Epidermal melanocyte (primary cell): ENCODE measurements at regions not wholly inside any gene's neighbourhood (a gene's known extent, or its start where the extent isn't known, plus 50 kb on each side); places are given as distances from the start of the nearest gene placed in this dataset.
"Not testable (repeated sequence)": the region's sequence is repeated elsewhere in the genome, so short reads cannot be mapped to it uniquely, and the experiment has no call there.

Experiments used
- DNase-seq: peaks from one replicate; pipeline ENCODE4 v3.0.0; 2011; ENCODE audit warnings: low spot score; ENCODE audit not compliant: insufficient read length

- no peak for DNase-seq
These were observed 471.0 kb downstream of the ZPLD1 start for GRCh38 chr3:102905811-102906210.

GRCh38 chr3:102906818-102907217 is 472.0 kb downstream of the ZPLD1 start:
- no peak for DNase-seq

DNA sequence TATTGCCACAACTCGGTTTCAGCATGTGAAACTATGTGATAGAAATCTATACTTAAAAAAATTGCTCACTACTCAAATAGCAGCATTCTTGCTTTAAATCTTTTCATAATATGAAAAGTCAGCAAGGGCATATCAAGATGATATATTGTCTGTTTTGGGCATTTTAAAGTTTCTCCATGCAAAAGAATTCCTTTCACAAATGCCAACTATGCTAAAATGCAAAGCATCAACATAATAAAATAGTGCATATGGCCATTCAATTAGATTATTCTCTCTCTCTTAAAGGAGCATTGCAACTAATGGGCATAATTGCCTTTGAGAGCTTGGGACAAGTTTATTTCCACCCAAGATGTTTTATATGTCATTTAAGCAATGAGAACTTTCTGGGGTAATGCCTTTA is 475.1 kb downstream of the ZPLD1 start:
- DNase-seq, result no peak

GRCh38 chr3:102916532-102916931 is 481.7 kb downstream of the ZPLD1 start:
- no peak for DNase-seq

DNA sequence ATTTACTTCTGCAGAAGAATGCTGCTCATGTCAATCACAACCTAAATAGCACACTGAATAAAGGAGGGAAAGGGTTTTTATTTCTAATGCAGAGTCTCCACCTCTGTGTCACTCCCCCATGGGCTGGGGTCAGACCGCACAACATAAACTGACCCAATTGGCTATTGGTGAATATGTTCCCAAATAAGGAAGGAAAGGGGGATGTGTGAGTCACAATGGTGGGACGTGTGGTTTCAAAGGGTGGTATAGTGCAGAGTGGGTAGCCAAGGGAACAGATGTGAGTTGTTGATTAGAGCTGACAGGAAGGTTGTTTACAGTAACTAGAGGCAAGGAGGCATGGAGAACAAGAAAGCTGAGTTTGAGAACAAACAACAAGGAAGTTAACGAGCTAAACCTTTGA is 491.8 kb downstream of the ZPLD1 start:
- DNase-seq, result no peak

- DNase-seq, result no peak
These were observed 498.6 kb downstream of the ZPLD1 start for GRCh38 chr3:102933377-102933776.

- DNase-seq, result no peak
These were observed 501.8 kb downstream of the ZPLD1 start for GRCh38 chr3:102936511-102937045.

DNA sequence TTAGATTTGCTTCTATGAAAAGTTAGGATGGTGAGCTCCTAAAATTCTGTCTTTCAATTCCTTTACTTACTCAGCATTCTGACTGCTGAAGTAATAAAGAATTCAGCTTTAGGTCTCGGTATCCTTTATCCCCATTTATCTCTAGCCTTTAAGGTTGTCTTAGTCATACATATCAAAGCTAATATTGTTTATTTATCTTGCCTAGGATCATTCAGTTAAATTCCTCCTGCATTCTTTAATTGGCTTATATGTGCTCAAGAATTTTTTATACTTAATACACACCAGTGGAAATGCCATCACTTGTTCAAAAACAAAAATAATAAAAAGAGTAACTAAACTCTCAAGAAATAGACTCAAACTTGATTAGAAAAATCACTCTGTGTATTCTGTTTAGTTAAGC is 507.0 kb downstream of the ZPLD1 start:
- DNase-seq, result no peak

DNA sequence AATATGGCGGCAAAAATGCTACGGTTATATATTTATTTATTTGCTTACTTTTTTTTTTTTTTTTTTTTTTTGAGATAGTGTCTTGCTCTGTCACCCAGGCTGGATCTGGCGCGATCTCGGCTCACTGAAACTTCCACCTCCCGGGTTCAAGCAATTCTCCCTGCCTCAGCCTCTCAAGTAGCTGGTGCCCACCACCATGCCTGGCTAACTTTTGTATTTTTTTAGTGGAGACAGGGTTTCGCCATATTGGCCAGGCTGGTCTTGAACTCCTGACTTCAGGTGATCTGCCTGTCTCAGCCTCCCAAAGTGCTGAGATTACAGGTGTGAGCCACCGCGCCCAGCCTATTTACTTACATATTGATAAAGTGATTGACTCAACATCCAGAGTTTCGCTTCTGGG is 511.6 kb downstream of the ZPLD1 start:
- not testable (repeated sequence) for DNase-seq

DNA sequence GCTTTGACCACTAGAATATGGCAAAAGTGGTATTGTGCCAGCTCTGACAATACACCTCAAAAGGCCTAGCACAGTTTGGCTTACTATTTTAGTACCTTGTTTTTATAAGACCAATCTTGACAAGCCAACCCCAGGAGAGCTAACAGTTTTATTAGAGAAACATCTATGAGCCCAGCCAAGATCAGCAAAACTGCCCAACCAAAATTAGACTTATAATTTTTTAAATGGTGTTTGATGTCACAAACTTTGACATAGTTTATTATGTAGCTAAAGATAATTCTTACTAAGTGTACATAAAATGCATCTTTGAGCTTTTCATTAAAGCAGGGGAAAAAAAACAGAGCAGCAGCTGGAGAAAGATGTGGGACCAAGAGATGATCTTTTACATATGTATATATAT is 537.5 kb downstream of the ZPLD1 start:
- DNase-seq, result no peak

- DNase-seq, result no peak
These were observed 539.5 kb downstream of the ZPLD1 start for GRCh38 chr3:102974333-102974732.

DNA sequence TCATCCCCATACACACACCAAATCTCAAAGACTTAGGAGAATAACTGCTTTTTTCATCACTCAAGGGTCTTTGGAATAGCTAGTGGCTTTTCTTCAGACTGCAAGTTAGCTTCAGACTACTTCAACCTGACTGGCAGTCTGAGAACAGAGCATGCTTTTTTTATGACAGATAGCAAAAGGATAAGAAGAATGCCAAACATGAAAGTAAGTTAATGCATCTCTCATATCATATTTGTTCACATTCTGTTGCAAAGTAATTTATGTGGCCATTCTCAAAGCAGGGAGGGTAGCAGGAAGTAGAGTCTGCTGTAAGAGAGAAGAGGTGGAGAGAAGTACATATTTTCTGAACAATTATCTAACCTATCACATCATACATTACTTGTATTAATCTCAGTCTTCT is 544.4 kb downstream of the ZPLD1 start:
- no peak for DNase-seq

DNA sequence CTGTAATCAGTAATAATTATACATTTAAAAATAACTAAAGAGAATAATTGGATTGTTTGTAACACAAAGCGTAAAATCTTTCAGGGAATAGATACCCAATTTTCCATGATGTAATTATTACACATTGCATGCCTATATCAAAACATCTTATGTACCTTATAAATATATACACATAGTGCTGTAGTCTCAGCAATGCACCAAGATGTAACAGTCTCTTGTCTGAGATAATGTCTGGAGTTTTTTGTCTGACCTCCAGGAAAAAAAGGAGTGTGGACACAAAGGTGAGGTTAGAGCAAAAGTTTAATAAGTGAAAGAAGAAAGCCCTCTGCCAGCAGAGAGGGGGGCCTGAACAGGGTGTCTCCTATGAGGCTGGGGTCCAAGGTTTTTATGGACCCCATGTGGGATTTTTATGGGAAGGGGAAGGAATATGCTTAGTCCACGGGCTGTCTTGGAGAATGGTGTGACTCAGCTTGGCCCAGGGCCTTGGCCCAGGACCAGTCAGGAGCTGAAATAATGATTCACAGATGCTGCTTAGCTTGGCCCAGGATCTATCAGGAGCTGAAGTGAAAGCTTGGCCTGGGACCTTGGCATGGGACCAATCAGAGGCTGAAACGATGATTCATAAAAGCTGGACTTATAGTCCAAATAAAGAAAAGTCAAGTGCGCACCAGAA is 545.0 kb downstream of the ZPLD1 start:
- peak; percentile 20 for DNase-seq

GRCh38 chr3:102980355-102980696 is 545.5 kb downstream of the ZPLD1 start:
- DNase-seq, result no peak

DNA sequence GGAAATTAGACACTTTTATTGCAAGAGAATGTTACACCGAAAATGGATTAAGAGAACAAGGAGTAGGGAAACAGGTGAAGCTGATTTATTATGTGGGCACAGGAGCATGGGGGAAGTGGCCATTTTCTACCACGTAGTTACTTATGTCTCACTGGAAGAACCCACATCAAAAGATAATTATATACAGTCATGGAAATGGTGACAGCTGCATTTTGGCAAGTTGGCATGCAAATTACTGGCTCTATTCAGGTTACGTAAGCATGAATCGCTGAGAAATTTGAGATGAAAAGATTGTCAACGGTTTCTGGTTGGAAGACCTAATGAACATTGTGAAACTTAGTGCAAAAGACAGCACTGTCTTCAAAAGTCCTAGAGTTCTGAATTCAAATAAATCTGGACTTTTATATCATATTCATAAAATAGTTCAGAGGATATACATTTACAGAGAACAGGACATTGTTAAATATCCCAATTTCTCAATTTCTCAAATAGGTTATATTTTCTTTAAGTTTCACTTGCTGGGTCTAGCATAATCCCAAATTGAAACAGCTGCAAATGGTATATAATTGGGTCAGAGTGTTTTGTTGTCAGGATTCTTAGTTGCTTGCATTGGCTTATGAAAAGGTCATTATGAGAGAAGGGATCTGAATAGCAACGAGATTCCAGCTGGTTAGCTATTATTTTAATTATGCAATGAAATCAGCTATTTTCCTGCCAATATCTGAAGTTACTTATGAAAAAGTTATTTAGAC is 567.8 kb downstream of the ZPLD1 start:
- no peak for DNase-seq

DNA sequence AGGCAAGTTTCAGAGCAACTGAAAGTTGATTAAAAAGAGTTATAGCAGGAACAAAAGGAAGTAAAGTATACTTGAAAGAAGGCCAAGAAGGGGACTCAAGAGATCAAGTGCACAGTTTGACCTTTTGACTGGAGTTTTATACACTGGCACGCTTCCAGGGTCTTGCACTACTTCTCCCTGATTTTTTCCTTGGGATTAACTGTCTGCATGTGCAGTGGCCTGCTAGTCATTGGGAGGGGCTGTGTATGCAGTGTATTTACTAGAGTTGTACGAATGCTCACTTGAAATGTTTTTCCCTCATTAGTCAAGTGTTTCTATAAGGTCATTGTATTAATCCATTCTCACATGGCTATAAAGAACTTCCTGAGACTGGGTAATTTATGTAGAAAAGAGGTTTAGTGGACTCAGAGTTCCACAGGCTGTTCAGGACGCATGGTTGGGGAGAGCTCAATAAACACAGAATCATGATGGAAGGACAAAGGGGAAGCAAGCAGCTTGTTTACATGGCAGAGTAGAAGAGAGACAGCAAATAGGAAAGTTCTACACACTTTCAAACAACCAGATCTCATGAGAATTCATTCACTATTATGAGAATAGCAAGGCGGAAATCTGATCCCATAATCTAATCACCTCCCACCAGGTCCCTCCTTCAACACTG is 571.8 kb downstream of the ZPLD1 start:
- no peak for DNase-seq

DNA sequence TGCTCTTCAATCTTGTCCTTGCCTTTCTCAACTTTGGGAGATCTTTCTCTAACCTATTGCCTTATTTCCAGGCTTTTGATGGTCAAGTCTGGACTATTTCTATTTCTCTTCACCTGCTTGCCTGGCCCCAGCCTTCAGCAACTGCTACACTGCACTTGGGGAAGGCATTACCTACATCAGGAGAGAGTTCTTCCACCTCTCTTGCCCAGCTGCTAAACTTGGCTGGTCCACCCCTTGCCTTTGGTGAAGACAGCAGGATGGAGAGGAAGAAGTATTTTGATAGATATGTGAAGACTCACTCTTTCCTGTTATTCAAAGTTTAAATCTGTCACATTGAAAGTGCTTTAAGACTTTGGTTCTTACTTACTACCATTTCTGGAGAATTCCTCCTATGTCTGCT is 574.8 kb downstream of the ZPLD1 start:
- DNase-seq, result no peak

GRCh38 chr3:103025880-103026279 is 591.1 kb downstream of the ZPLD1 start:
- no peak for DNase-seq

DNA sequence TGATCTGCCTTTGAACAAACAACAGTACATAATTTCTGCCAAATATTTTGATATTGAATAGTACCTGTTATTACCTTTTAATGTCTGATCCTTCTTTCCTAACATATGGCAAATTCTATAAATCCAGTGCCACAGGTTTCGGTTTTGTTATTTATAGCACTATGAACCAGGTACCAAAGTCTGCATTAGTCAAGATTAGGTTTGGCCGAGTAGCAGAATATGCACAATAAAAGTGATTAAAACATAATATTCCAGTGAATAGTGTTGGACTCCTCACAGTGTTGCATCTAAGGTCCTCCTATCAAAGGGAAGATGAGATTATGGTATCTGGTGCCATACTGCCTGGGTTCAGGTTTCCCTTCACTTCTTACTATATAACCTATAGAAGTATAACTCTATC is 599.0 kb downstream of the ZPLD1 start:
- no peak for DNase-seq

- no peak for DNase-seq
These were observed 612.8 kb downstream of the ZPLD1 start for GRCh38 chr3:103047640-103048039.

- no peak for DNase-seq
These were observed 613.4 kb downstream of the ZPLD1 start for GRCh38 chr3:103048068-103048722.

DNA sequence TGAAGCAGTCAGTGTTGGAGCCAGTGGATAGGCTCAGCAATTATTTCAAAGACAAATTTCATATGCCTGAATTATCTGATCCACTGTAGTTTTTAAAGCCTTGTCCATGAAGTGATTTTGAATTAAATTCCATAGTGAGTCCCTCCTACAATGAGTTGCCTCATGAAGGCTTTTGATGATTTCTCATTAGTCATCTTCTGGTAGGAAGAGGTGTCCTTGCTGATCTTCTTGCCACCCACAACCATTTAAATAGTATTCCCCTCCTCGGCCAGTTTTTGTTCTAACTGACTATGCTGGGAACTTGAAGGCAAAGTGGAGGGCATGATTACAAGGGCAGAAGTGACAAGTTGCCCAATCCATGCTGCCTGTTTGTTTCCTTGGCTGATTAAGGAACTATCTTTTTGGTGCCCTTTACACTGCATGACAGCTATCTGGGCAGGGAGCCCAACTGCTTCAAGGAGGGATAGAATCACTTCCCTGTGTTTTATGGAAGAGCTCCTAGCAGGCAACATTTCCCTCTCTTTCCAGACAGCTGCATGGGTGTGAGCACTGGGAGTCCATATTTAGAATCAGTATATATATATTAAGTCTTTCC is 617.5 kb downstream of the ZPLD1 start:
- DNase-seq, result no peak
